Neural cell (in vitro differentiated cells): ENCODE measurements at regions not wholly inside any gene's neighbourhood (a gene's known extent, or its start where the extent isn't known, plus 50 kb on each side); places are given as distances from the start of the nearest gene placed in this dataset.
"Not testable (repeated sequence)": the region's sequence is repeated elsewhere in the genome, so short reads cannot be mapped to it uniquely, and the experiment has no call there.

ENCODE experiments used
- H2AFZ ChIP-seq: fragments of 200-600, 300-800 bp; sonication (generic), shearing (Covaris generic); 2 replicates; pipeline ENCODE4 v1.6.0; 2014; ENCODE audit warnings: low read depth, mild to moderate bottlenecking, antibody characterized with exemption, low read length, moderate library complexity
- H3F3A ChIP-seq: fragments of 200-600 bp; shearing (Covaris generic); 2 replicates; pipeline ENCODE4 v1.6.1; 2016; ENCODE audit warnings: mild to moderate bottlenecking, moderate library complexity, mixed read lengths, antibody characterized with exemption, low read length; ENCODE audit not compliant: insufficient read depth, poor library complexity, severe bottlenecking
- H3K27ac ChIP-seq: fragments of 200-600, 300-800 bp; sonication (generic), shearing (Covaris generic); 2 replicates; pipeline ENCODE4 v1.5.1; 2014; ENCODE audit warnings: mild to moderate bottlenecking, low read length, moderate library complexity
- H3K27me3 ChIP-seq: fragments of 300-800, 200-600 bp; sonication (generic), shearing (Covaris generic); 2 replicates; pipeline ENCODE4 v1.6.0; 2014; ENCODE audit warnings: mild to moderate bottlenecking, low read depth, low read length, moderate library complexity; ENCODE audit not compliant: insufficient read depth
- H3K36me3 ChIP-seq: fragments of 300-800, 200-600 bp; sonication (generic), shearing (Covaris generic); 2 replicates; pipeline ENCODE4 v1.5.1; 2014; ENCODE audit warnings: mild to moderate bottlenecking, antibody characterized with exemption, low read length, moderate library complexity; ENCODE audit not compliant: insufficient read depth
- H3K4me2 ChIP-seq: fragments of 300-800, 200-600 bp; sonication (generic), shearing (Covaris generic); 2 replicates; pipeline ENCODE4 v1.6.0; 2014; ENCODE audit warnings: mild to moderate bottlenecking, low read length
- H3K4me3 ChIP-seq: fragments of 300-800, 200-600 bp; sonication (generic), shearing (Covaris generic); 2 replicates; pipeline ENCODE4 v1.5.1; 2014; ENCODE audit warnings: mild to moderate bottlenecking, low read length, moderate library complexity
- H3K79me2 ChIP-seq: fragments of 200-600 bp; shearing (Covaris generic); replicated peaks from 2 replicates; pipeline ENCODE4 v1.6.0; 2014; ENCODE audit warnings: mild to moderate bottlenecking, low read length, moderate library complexity; ENCODE audit not compliant: insufficient read depth
- H3K9ac ChIP-seq: fragments of 300-800, 200-600 bp; sonication (generic), shearing (Covaris generic); 2 replicates; pipeline ENCODE4 v1.6.1; 2016; ENCODE audit warnings: mild to moderate bottlenecking, low read length, mixed read lengths
- H3K9me2 ChIP-seq: fragments of 200-600 bp; shearing (Covaris generic); 2 replicates; pipeline ENCODE4 v1.6.1; 2016; ENCODE audit warnings: mild to moderate bottlenecking, low read length, mixed read lengths; ENCODE audit not compliant: insufficient read depth
- H3K9me3 ChIP-seq: fragments of 200-600, 300-800 bp; sonication (generic), shearing (Covaris generic); 2 replicates; pipeline ENCODE4 v1.6.1; 2016; ENCODE audit warnings: mild to moderate bottlenecking, mixed run types, low read length, moderate library complexity, mixed read lengths
- H4K20me1 ChIP-seq: fragments of 200-600 bp; shearing (Covaris generic); 2 replicates; pipeline ENCODE4 v1.6.1; 2016; ENCODE audit warnings: mild to moderate bottlenecking, mixed run types; ENCODE audit not compliant: insufficient read depth
- CTCF ChIP-seq: fragments of 450-650 bp; IDR thresholded peaks from 2 replicates; pipeline ENCODE4 v1.5.1; 2014; ENCODE audit warnings: antibody characterized with exemption, mild to moderate bottlenecking, moderate library complexity; ENCODE audit not compliant: poor library complexity, severe bottlenecking
- EP300 ChIP-seq: fragments of 450-650 bp; conservative IDR thresholded peaks from 2 replicates; pipeline ENCODE4 v1.6.1; 2014; ENCODE audit warnings: antibody characterized with exemption, mild to moderate bottlenecking, moderate library complexity; ENCODE audit not compliant: poor library complexity, severe bottlenecking
- EZH2 ChIP-seq: fragments of 200-600, 300-800 bp; shearing (Covaris generic), sonication (generic); IDR thresholded peaks from 2 replicates; pipeline ENCODE4 v1.6.1; 2014; ENCODE audit warnings: antibody characterized with exemption, low read length, borderline replicate concordance, mild to moderate bottlenecking; ENCODE audit not compliant: insufficient read depth, poor library complexity, severe bottlenecking
- MXI1 ChIP-seq: fragments of 450-650 bp; conservative IDR thresholded peaks from 2 replicates; pipeline ENCODE4 v1.6.1; 2014; ENCODE audit warnings: antibody characterized with exemption, mild to moderate bottlenecking; ENCODE audit not compliant: poor library complexity, severe bottlenecking
- POLR2AphosphoS5 ChIP-seq: IDR thresholded peaks from 2 replicates; pipeline ENCODE4 v1.6.1; 2012
- RAD21 ChIP-seq: fragments of 450-650 bp; conservative IDR thresholded peaks from 2 replicates; pipeline ENCODE4 v1.6.1; 2014; ENCODE audit warnings: antibody characterized with exemption, mild to moderate bottlenecking, moderate library complexity
- REST ChIP-seq: IDR thresholded peaks from 2 replicates; pipeline ENCODE4 v1.6.1; 2012; ENCODE audit warnings: borderline replicate concordance
- SMC3 ChIP-seq: fragments of 450-650 bp; conservative IDR thresholded peaks from 2 replicates; pipeline ENCODE4 v1.6.1; 2014; ENCODE audit warnings: antibody characterized with exemption, mild to moderate bottlenecking, moderate library complexity; ENCODE audit not compliant: poor library complexity
- TAF1 ChIP-seq: IDR thresholded peaks from 2 replicates; pipeline ENCODE4 v1.6.1; 2012; ENCODE audit warnings: low read depth

GRCh38 chr12:47407463-47408129 lies 298.2 kb downstream of the RPAP3 start:
- Histone ChIP-seq H3K4me2 (no peak overlapping the region), H3K4me3 (no peak overlapping the region), H3F3A (no peaks in the 10 kb centered on the region), H2AFZ (no peak overlapping the region), H3K79me2 (no peaks in the 10 kb centered on the region), H3K27ac (no peak overlapping the region), H3K9me2 (no peaks in the 10 kb centered on the region), H3K27me3 (no peaks in the 10 kb centered on the region), H3K9me3 (no peaks in the 10 kb centered on the region), H4K20me1 (no peaks in the 10 kb centered on the region), H3K9ac (no peak overlapping the region), H3K36me3 (no peaks in the 10 kb centered on the region)
- TF ChIP-seq REST (no peak), EP300 (no peak)

- Histone ChIP-seq H3K9me3 (no peaks in the 10 kb centered on the region), H2AFZ (no peak overlapping the region), H4K20me1 (no peaks in the 10 kb centered on the region), H3F3A (no peaks in the 10 kb centered on the region), H3K79me2 (no peaks in the 10 kb centered on the region), H3K4me3 (no peak overlapping the region), H3K9me2 (no peaks in the 10 kb centered on the region), H3K4me2 (no peak overlapping the region), H3K27ac (no peak overlapping the region), H3K9ac (no peak overlapping the region), H3K36me3 (no peaks in the 10 kb centered on the region), H3K27me3 (no peaks in the 10 kb centered on the region)
- TF ChIP-seq EP300: no peak
- TF ChIP-seq TAF1: no peak
- TF ChIP-seq POLR2AphosphoS5: no peak
- no peak for TF ChIP-seq RAD21
- TF ChIP-seq EZH2: no peak
- no peak for TF ChIP-seq MXI1
- no peak for TF ChIP-seq CTCF
- TF ChIP-seq SMC3: no peak
Observed at GRCh38 chr12:47403681-47404080, 302.1 kb downstream of the RPAP3 start.

- not testable (repeated sequence) for H3K27ac ChIP-seq, H3K9ac ChIP-seq, H3K36me3 ChIP-seq, H3K4me3 ChIP-seq, H3K4me2 ChIP-seq, H3K27me3 ChIP-seq, H4K20me1 ChIP-seq, H2AFZ ChIP-seq, H3K9me2 ChIP-seq, H3F3A ChIP-seq, H3K79me2 ChIP-seq, H3K9me3 ChIP-seq
Observed at GRCh38 chr12:47401196-47401595, 304.6 kb downstream of the RPAP3 start.
